Prostate gland (tissue), 2 donors: ENCODE measurements at regions not wholly inside any gene's neighbourhood (a gene's known extent, or its start where the extent isn't known, plus 50 kb on each side); places are given as distances from the start of the nearest gene placed in this dataset.

Source experiments
- POLR2A ChIP-seq: fragments of 450-650 bp; IDR thresholded peaks from one replicate; pipeline ENCODE4 v1.6.1; 2016; ENCODE audit warnings: antibody characterized with exemption, mild to moderate bottlenecking
- TF ChIP-seq, protein P1 (sequence below), 4 experiments: fragments of 200-600 bp in 2 of 4; fragments of 450-650 bp in 2 of 4; sonication (generic) in 2 of 4; IDR thresholded peaks; 1 replicate in 3 of 4; 2 replicates in 1 of 4; pipeline ENCODE4 v1.5.1; 2016 to 2019; ENCODE audit warnings: antibody characterized with exemption in 4 of 4, mild to moderate bottlenecking in 2 of 4, moderate library complexity in 2 of 4

DNA sequence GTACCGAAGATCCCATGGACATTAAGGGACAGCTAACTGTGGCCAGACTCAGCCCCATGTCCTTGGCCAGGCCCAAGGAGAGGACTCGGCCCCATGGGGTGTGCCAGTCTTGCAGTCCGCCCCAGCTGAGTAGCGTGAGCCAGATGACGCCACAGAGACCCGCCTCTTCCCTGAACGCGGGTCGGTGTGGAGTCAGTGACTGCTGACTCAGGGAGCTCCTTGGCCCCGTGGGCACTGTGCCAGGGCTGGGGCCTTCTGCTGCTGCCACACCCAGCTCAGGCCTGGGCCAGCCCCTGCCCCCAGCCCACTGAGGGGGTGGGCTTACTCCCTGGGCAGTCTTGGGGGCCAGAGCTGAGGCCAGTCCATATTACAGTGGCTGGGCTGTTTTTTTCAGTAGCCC lies 52.8 kb downstream of the PLXNA1 start:
- TF ChIP-seq, protein P1, sequence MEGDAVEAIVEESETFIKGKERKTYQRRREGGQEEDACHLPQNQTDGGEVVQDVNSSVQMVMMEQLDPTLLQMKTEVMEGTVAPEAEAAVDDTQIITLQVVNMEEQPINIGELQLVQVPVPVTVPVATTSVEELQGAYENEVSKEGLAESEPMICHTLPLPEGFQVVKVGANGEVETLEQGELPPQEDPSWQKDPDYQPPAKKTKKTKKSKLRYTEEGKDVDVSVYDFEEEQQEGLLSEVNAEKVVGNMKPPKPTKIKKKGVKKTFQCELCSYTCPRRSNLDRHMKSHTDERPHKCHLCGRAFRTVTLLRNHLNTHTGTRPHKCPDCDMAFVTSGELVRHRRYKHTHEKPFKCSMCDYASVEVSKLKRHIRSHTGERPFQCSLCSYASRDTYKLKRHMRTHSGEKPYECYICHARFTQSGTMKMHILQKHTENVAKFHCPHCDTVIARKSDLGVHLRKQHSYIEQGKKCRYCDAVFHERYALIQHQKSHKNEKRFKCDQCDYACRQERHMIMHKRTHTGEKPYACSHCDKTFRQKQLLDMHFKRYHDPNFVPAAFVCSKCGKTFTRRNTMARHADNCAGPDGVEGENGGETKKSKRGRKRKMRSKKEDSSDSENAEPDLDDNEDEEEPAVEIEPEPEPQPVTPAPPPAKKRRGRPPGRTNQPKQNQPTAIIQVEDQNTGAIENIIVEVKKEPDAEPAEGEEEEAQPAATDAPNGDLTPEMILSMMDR (IDR thresholded peaks at IDR 0.05): no peak
- no peak for TF ChIP-seq POLR2A
